ENCODE measurements at regions not wholly inside any gene's neighbourhood (a gene's known extent, or its start where the extent isn't known, plus 50 kb on each side); places are given as distances from the start of the nearest gene placed in this dataset.

DNA sequence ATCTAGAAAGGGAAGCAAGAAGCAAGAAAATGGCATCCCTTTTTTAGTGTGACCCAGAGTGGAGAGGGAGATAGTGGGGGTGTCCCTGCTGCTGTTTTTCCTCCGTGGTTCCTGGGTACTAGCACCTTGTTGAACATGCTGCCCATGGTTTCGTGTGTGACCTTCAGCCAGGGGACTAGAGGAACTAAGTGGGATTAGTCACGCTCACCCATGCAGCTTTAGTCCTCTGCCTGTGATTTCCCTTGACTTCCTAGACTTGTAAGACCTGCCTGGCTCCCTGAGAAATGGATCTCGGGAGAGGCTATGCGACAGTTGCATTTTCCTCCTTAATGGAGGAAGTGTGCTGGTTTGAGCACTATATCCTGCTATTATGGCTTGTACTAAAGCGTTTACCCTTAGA is 471.4 kb downstream of the DCDC2C start:
- TF ChIP-seq, protein P1, sequence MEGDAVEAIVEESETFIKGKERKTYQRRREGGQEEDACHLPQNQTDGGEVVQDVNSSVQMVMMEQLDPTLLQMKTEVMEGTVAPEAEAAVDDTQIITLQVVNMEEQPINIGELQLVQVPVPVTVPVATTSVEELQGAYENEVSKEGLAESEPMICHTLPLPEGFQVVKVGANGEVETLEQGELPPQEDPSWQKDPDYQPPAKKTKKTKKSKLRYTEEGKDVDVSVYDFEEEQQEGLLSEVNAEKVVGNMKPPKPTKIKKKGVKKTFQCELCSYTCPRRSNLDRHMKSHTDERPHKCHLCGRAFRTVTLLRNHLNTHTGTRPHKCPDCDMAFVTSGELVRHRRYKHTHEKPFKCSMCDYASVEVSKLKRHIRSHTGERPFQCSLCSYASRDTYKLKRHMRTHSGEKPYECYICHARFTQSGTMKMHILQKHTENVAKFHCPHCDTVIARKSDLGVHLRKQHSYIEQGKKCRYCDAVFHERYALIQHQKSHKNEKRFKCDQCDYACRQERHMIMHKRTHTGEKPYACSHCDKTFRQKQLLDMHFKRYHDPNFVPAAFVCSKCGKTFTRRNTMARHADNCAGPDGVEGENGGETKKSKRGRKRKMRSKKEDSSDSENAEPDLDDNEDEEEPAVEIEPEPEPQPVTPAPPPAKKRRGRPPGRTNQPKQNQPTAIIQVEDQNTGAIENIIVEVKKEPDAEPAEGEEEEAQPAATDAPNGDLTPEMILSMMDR (IDR thresholded peaks at IDR 0.05; ENCODE audit: extremely low read depth, missing control alignments) = no peak
- no peak for DNase-seq (ENCODE audit: low spot score)

DNA sequence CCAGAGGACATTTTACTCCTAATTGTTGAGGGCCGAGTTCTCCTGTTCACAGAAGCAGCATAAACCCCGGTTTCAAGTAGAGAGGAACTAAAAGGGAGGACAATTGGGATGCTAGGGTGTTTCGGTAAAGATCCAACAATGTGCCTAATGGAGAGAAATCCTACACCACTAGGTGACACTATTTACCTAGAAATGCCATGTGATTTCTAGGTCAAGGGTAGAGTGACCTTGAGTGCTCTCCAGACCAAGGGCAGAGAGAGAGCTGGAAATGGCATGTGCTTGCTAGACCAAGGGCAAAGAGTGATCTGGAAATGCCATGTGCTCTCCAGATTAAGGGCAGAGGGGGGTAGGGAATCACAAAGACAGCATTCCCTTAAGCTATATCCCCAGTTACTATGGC is 472.0 kb downstream of the DCDC2C start:
- no peak for DNase-seq (ENCODE audit: low spot score)
- TF ChIP-seq, protein P1 (IDR thresholded peaks at IDR 0.05; ENCODE audit: extremely low read depth, missing control alignments) = no peak

DNA sequence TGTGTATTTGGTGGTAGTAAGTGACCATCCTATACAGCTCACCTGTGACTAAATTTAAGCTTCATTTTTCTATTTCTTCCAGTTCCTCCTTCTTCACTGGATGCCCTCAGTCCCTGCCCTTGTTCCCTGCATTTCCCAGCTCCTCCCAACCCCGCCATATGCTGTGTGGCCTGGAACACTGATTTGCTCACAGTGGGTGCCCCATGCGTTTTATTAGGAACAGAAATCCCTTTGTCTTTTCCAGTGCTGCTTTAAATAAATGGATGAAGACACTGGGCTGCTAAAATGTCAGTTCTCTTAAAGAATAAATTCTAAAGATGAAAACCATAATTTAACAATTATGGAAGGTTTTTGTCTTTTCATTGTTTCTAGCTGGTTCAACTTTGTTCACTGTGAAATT is 477.3 kb downstream of the DCDC2C start:
- TF ChIP-seq, protein P1 (IDR thresholded peaks at IDR 0.05; ENCODE audit: extremely low read depth, missing control alignments) = no peak

DNA sequence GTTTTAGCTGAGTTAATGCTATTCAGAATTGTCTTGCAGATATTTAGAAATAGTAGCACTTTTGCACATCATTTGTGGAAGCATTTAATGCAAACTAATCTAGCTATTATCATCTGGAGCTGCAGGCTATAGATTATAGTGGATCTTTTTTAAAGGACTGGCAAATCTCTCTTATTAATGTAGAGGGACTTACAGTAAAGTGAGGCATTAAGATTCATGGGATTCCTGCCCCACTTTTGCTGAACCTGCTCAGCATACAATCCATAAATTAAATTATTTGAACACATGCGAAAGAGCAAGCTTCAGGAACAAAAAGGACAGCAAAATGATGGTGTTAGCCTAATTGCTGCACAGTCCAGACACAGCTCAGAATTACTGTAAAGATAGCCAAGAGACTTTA is 477.7 kb downstream of the DCDC2C start:
- TF ChIP-seq, protein P1 (IDR thresholded peaks at IDR 0.05; ENCODE audit: extremely low read depth, missing control alignments) = no peak
- DNase-seq (ENCODE audit: low spot score) = no peak

More for the DNA sequence above, 477.3 kb downstream of the DCDC2C start:
- DNase-seq (ENCODE audit: low spot score) = no peak

- DNase-seq (ENCODE audit: low spot score) = no peak
- TF ChIP-seq, protein P1 (IDR thresholded peaks at IDR 0.05; ENCODE audit: extremely low read depth, missing control alignments) = no peak
Observed at GRCh38 chr2:4188561-4188960, 485.2 kb downstream of the DCDC2C start.

GRCh38 chr2:4190548-4190947 is 487.2 kb downstream of the DCDC2C start:
- DNase-seq (ENCODE audit: low spot score) = no peak

DNA sequence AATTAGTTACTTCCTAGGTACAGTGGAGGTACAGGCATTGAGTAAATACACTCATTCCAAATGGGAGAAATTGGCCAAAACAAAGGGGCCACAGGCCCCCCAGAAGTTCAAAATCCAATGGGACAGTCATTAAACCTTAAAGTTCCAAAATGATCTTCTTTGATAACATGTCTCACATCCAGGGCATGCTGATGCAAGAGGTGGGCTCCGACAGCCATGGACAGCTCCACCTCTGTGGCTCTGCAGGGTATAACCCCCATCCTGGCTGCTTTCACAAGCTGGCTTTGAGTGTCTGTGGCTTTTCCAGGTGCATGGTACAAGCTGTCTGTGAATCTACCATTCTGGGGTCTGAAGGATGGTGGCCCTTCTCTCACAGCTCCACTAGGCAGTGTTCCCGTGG is 488.7 kb downstream of the DCDC2C start:
- TF ChIP-seq, protein P1 (IDR thresholded peaks at IDR 0.05; ENCODE audit: extremely low read depth, missing control alignments) = no peak
- no peak for DNase-seq (ENCODE audit: low spot score)

More at GRCh38 chr2:4190548-4190947, 487.2 kb downstream of the DCDC2C start:
- TF ChIP-seq, protein P1 (IDR thresholded peaks at IDR 0.05; ENCODE audit: extremely low read depth, missing control alignments) = no peak

All from GM20000 (cell line).